Stimulated activated CD4-positive, alpha-beta T cell treated with anti-CD3 and anti-CD28 coated beads, Interleukin-15, amount 100 ng/mL, for 1 hour (primary cell): ENCODE measurements at regions not wholly inside any gene's neighbourhood (a gene's known extent, or its start where the extent isn't known, plus 50 kb on each side); places are given as distances from the start of the nearest gene placed in this dataset.

Experiments used
- DNase-seq, 2 donors: peaks; one replicate each; pipeline ENCODE4 v3.0.0-alpha.2; 2020; ENCODE audit warnings: low read depth in 1 of 2, low spot score in 1 of 2

GRCh38 chr5:65068410-65068809, 299.7 kb downstream of the CWC27 start:
- no peak for DNase-seq

GRCh38 chr5:65070026-65070425, 301.3 kb downstream of the CWC27 start:
- no peak for DNase-seq

- no peak for DNase-seq
Measured at GRCh38 chr5:65072850-65073249, 304.1 kb downstream of the CWC27 start.

GRCh38 chr5:65073250-65073661, 304.5 kb downstream of the CWC27 start:
- no peak for DNase-seq

GRCh38 chr5:65075623-65076250, 307.0 kb downstream of the CWC27 start:
- DNase-seq: no peak

- DNase-seq: peak in 1 of 2 donors; percentile 2
Measured at GRCh38 chr5:65076251-65076869, 307.6 kb downstream of the CWC27 start.

- no peak for DNase-seq
Measured at GRCh38 chr5:65077653-65078052, 308.9 kb downstream of the CWC27 start.

GRCh38 chr5:65078331-65078730, 309.6 kb downstream of the CWC27 start:
- DNase-seq: no peak

- DNase-seq: no peak
Measured at GRCh38 chr5:65081071-65081470, 312.3 kb downstream of the CWC27 start.

GRCh38 chr5:65084795-65085515, 316.2 kb downstream of the CWC27 start:
- no peak for DNase-seq

GRCh38 chr5:65085516-65085850, 316.8 kb downstream of the CWC27 start:
- no peak for DNase-seq

GRCh38 chr5:65086234-65086890, 317.6 kb downstream of the CWC27 start:
- DNase-seq: no peak

GRCh38 chr5:65087154-65087553, 318.4 kb downstream of the CWC27 start:
- no peak for DNase-seq

GRCh38 chr5:65094279-65094678, 325.5 kb downstream of the CWC27 start:
- DNase-seq: no peak

GRCh38 chr5:65098393-65098792, 329.7 kb downstream of the CWC27 start:
- no peak for DNase-seq
